ENCODE measurements at regions not wholly inside any gene's neighbourhood (a gene's known extent, or its start where the extent isn't known, plus 50 kb on each side); places are given as distances from the start of the nearest gene placed in this dataset.

DNA sequence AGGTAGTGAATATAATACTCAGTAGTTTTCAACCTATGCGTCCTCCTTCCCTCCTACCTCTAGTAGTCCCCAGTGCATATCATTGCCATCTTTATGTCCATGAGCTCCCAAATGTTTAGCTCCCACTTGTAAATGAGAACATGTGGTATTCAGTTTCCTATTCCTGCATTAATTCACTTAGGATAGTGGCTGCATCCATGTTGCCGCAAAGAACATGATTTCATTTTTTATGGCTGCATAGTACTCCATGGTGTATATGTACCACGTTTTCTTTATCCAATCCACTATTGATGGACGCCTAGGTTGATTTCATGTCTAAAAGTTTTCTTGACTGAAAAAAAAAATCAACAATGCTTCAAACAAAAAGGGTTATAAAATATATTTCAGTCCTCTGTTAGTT, 303.4 kb upstream of the SGCG start:
- TF ChIP-seq, protein P1, sequence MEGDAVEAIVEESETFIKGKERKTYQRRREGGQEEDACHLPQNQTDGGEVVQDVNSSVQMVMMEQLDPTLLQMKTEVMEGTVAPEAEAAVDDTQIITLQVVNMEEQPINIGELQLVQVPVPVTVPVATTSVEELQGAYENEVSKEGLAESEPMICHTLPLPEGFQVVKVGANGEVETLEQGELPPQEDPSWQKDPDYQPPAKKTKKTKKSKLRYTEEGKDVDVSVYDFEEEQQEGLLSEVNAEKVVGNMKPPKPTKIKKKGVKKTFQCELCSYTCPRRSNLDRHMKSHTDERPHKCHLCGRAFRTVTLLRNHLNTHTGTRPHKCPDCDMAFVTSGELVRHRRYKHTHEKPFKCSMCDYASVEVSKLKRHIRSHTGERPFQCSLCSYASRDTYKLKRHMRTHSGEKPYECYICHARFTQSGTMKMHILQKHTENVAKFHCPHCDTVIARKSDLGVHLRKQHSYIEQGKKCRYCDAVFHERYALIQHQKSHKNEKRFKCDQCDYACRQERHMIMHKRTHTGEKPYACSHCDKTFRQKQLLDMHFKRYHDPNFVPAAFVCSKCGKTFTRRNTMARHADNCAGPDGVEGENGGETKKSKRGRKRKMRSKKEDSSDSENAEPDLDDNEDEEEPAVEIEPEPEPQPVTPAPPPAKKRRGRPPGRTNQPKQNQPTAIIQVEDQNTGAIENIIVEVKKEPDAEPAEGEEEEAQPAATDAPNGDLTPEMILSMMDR (IDR thresholded peaks at IDR 0.05): no peak
- no peak for TF ChIP-seq POLR2A (IDR thresholded peaks at IDR 0.05)
- TF ChIP-seq EP300 (IDR thresholded peaks at IDR 0.05): no peak
- no peak for TF ChIP-seq POLR2AphosphoS5 (IDR thresholded peaks at IDR 0.05)

Measured in gastroesophageal sphincter (tissue), 3 donors.